A549 (cell line): ENCODE measurements at regions not wholly inside any gene's neighbourhood (a gene's known extent, or its start where the extent isn't known, plus 50 kb on each side); places are given as distances from the start of the nearest gene placed in this dataset.

ENCODE experiments used
- ATAC-seq, 2 experiments: fragments of 200-7000 bp in 1 of 2; fragments of >200 bp in 1 of 2; cut with Nextera tagmentation in 1 of 2; cut with Tn5 transposase in 1 of 2; 3 replicates each; pipeline versions ENCODE4 v1.8.0 to v1.9.1; 2018 to 2020; ENCODE audit warnings: mild to moderate bottlenecking in 1 of 2, moderate library complexity in 1 of 2
- CTCF ChIA-PET: fragments of 300-600 bp; sonication (Branson Sonifier 250); formaldehyde crosslinking; extraction: SDS; loops from one replicate; lab custom pipeline; 2021; ENCODE audit warnings: antibody characterized with exemption, inconsistent platforms; lab: Yijun Ruan, JAX
- POLR2A ChIA-PET: fragments of 350-600 bp; formaldehyde crosslinking; extraction: SDS; loops from one replicate; lab custom pipeline; 2021; ENCODE audit warnings: antibody characterized with exemption, inconsistent platforms; lab: Yijun Ruan, JAX
- DNase-seq, 2 experiments: peaks; one replicate each; pipeline versions ENCODE4 v3.0.0 to v3.0.0-alpha.2; 2011 to 2016; ENCODE audit warnings: low read depth in 1 of 2, low spot score in 1 of 2
- FAIRE-seq: peaks from 2 replicates; lab custom pipeline; 2011; peaks lifted over from hg19 to GRCh38; lab: Jason Lieb, UNC
- H3K27ac ChIP-seq, 2 experiments: fragments of >200 bp; sonication (Bioruptor Twin); formaldehyde crosslinking; 3 replicates each; pipeline ENCODE4 v1.5.1; 2016 to 2017
- H3K4me1 ChIP-seq: fragments of >200 bp; sonication (Bioruptor Twin); formaldehyde crosslinking; 3 replicates; pipeline ENCODE4 v1.6.1; 2016
- H3K4me2 ChIP-seq: fragments of >200 bp; sonication (Bioruptor Twin); formaldehyde crosslinking; 3 replicates; pipeline ENCODE4 v1.6.1; 2016
- H3K4me3 ChIP-seq: fragments of >200 bp; sonication (Bioruptor Twin); formaldehyde crosslinking; 3 replicates; pipeline ENCODE4 v1.5.1; 2016
- H3K9me3 ChIP-seq: fragments of >200 bp; sonication (Bioruptor Twin); formaldehyde crosslinking; 3 replicates; pipeline ENCODE4 v1.6.1; 2016
- BCL3 ChIP-seq: fragments of >200 bp; sonication (Bioruptor Twin); formaldehyde crosslinking; IDR thresholded peaks from 3 replicates; pipeline ENCODE4 v1.6.1; 2016
- BHLHE40 ChIP-seq: IDR thresholded peaks from 2 replicates; pipeline ENCODE4 v1.6.1; 2012; ENCODE audit warnings: low read depth, low read length, inconsistent platforms
- CBX2 ChIP-seq: fragments of 200-600 bp; sonication (generic); IDR thresholded peaks from 2 replicates; pipeline ENCODE4 v1.6.1; 2016; ENCODE audit warnings: low read depth, mild to moderate bottlenecking, borderline replicate concordance
- CTCF ChIP-seq: fragments of >200 bp; sonication (Bioruptor Twin); formaldehyde crosslinking; IDR thresholded peaks from 3 replicates; pipeline ENCODE4 v1.5.1; 2016
- EP300 ChIP-seq, 2 experiments: fragments of >200 bp; sonication (Bioruptor Twin); formaldehyde crosslinking; IDR thresholded peaks; 2 replicates in 1 of 2; 3 replicates in 1 of 2; pipeline ENCODE4 v1.6.1; 2016 to 2017
- FOSL2 ChIP-seq, 2 experiments: fragments of 450-650 bp in 1 of 2; fragments of >200 bp in 1 of 2; sonication (Bioruptor Twin) in 1 of 2; formaldehyde crosslinking; IDR thresholded peaks; 2 replicates each; pipeline versions ENCODE4 v1.5.0 to v1.6.1; 2016 to 2020; ENCODE audit warnings: mild to moderate bottlenecking in 1 of 2, moderate library complexity in 1 of 2
- FOXS1 ChIP-seq: fragments of 250-450 bp; sonication (Bioruptor Pico); IDR thresholded peaks from 2 replicates; pipeline ENCODE4 v1.5.0; 2020; ENCODE audit warnings: mild to moderate bottlenecking, moderate library complexity
- HES2 ChIP-seq: fragments of >200 bp; sonication (Bioruptor Twin); formaldehyde crosslinking; IDR thresholded peaks from 2 replicates; pipeline ENCODE4 v1.6.1; 2016
- HMGXB4 ChIP-seq: fragments of 250-450 bp; sonication (Bioruptor Pico); IDR thresholded peaks from 2 replicates; pipeline ENCODE4 v1.5.0; 2021; ENCODE audit warnings: mild to moderate bottlenecking, moderate library complexity, borderline replicate concordance
- HOXB13 ChIP-seq: fragments of 250-450 bp; sonication (Bioruptor Pico); IDR thresholded peaks from 2 replicates; pipeline ENCODE4 v1.5.0; 2020; ENCODE audit warnings: low read depth, mild to moderate bottlenecking, moderate library complexity
- JUNB ChIP-seq: fragments of >200 bp; sonication (Bioruptor Twin); formaldehyde crosslinking; IDR thresholded peaks from 2 replicates; pipeline ENCODE4 v1.6.1; 2016
- MAX ChIP-seq: IDR thresholded peaks from 2 replicates; pipeline ENCODE4 v1.6.1; 2012
- MAZ ChIP-seq: fragments of 150-350 bp; IDR thresholded peaks from 2 replicates; pipeline ENCODE4 v1.6.1; 2014; ENCODE audit warnings: antibody characterized with exemption, low read depth, low read length, borderline replicate concordance
- MYC ChIP-seq: IDR thresholded peaks from 2 replicates; pipeline ENCODE4 v1.6.1; 2012; ENCODE audit warnings: mild to moderate bottlenecking, inconsistent platforms, low read length, improper control_type of control experiment, borderline replicate concordance
- NFE2L2 ChIP-seq: fragments of 150-350 bp; conservative IDR thresholded peaks from 2 replicates; pipeline ENCODE4 v1.6.1; 2014; ENCODE audit warnings: low read length
- NPAS2 ChIP-seq: fragments of 250-450 bp; sonication (Bioruptor Pico); IDR thresholded peaks from 2 replicates; pipeline ENCODE4 v1.8.0; 2022; ENCODE audit warnings: mild to moderate bottlenecking, moderate library complexity, borderline replicate concordance
- RAD21 ChIP-seq, 2 experiments: fragments of >200 bp in 1 of 2; sonication (Bioruptor Twin) in 1 of 2; formaldehyde crosslinking in 1 of 2; IDR thresholded peaks in 1 of 2; conservative IDR thresholded peaks in 1 of 2; 2 replicates in 1 of 2; 3 replicates in 1 of 2; pipeline ENCODE4 v1.6.1; 2012 to 2018; ENCODE audit warnings: inconsistent platforms in 1 of 2
- RNF2 ChIP-seq: fragments of 200-600 bp; sonication (generic); IDR thresholded peaks from 2 replicates; pipeline ENCODE4 v1.6.1; 2016; ENCODE audit warnings: low read depth, mild to moderate bottlenecking, antibody characterized with exemption, moderate library complexity, borderline replicate concordance
- SMC3 ChIP-seq: fragments of >200 bp; sonication (Bioruptor Twin); formaldehyde crosslinking; IDR thresholded peaks from 3 replicates; pipeline ENCODE4 v1.6.1; 2018; ENCODE audit warnings: inconsistent platforms
- TFCP2L1 ChIP-seq: fragments of 250-450 bp; sonication (Bioruptor Pico); IDR thresholded peaks from 2 replicates; pipeline ENCODE4 v1.5.0; 2021; ENCODE audit warnings: mild to moderate bottlenecking
- ZNF302 ChIP-seq: fragments of 250-450 bp; sonication (Bioruptor Pico); IDR thresholded peaks from 2 replicates; pipeline ENCODE4 v1.9.0; 2021; ENCODE audit warnings: inconsistent platforms, mild to moderate bottlenecking, moderate library complexity
- ZSCAN20 ChIP-seq: fragments of 250-450 bp; sonication (Bioruptor Pico); IDR thresholded peaks from 2 replicates; pipeline ENCODE4 v1.8.0; 2022; ENCODE audit warnings: mild to moderate bottlenecking, moderate library complexity
- WGBS: methylation state at CpG from one replicate; pipeline ENCODE4 v1.1.6; 2017; ENCODE audit errors: missing lambda C conversion rate; 5-methylcytosine and 5-hydroxymethylcytosine counted together

- no peak overlapping the region for H3K27ac ChIP-seq
- ATAC-seq, result no peak
- POLR2A ChIA-PET, result no interaction called here
- TF ChIP-seq FOXS1 (CRISPR knock-in tag) (no peak), RNF2 (no peak), MAZ (no peak)
- TF ChIP-seq, all 56 proteins: peak for 0
- no peaks in the 10 kb centered on the region for H3K4me1 ChIP-seq
- peaks cover 33% of the 10 kb centered on the region for H3K9me3 ChIP-seq
- FAIRE-seq, result no peak
- H3K4me2 ChIP-seq, result no peak overlapping the region
- H3K4me3 ChIP-seq, result no peak overlapping the region
- DNase-seq, result no peak
- CTCF ChIA-PET, result interaction anchor here (0.8 to 1.3 kb wide), 6 partner anchors 9 to 779 kb away, joined by 3 to 5 read pairs (median 3); no protein-coding TSS in a partner anchor
- WGBS, result 20% methylated on average over 4 of the region's 4 CpGs
These were observed 142.4 kb downstream of the NDUFA10 start for GRCh38 chr2:239882781-239883180.

GRCh38 chr2:239882331-239882732 is 142.8 kb downstream of the NDUFA10 start:
- TF ChIP-seq CTCF (peak; percentile 39), MYC (no peak), SMC3 (peak; percentile 52), HOXB13 (CRISPR knock-in tag) (no peak), RAD21 (conservative IDR thresholded peaks at IDR 0.05 in 1 of 2, IDR thresholded peaks at IDR 0.05 in 1 of 2) (peak; percentile 38 to 50; a peak in 4 of 5 replicates)
- 21% methylated on average over 5 of the region's 5 CpGs for WGBS
- Histone ChIP-seq H3K27ac (no peak overlapping the region), H3K4me1 (no peaks in the 10 kb centered on the region), H3K4me3 (no peak overlapping the region), H3K9me3 (peaks cover 33% of the 10 kb centered on the region), H3K4me2 (no peak overlapping the region)
- ChIA-PET CTCF (interaction anchor here (0.8 to 1.3 kb wide), 6 partner anchors 9 to 779 kb away, joined by 3 to 5 read pairs (median 3); no protein-coding TSS in a partner anchor), POLR2A (no interaction called here)
- peak in 1 of 2 experiments; percentile 81; a peak in 3 of 6 replicates for ATAC-seq
- no peak for FAIRE-seq
- peak in 1 of 2 experiments; percentile 44 for DNase-seq

GRCh38 chr2:239881561-239882320 is 143.4 kb downstream of the NDUFA10 start:
- no peaks in the 10 kb centered on the region for H3K4me1 ChIP-seq
- no peak overlapping the region for H3K27ac ChIP-seq
- FAIRE-seq, result no peak
- H3K9me3 ChIP-seq, result peaks cover 30% of the 10 kb centered on the region
- TF ChIP-seq EP300 (IDR thresholded peaks at IDR 0.05) (no peak), NPAS2 (CRISPR knock-in tag) (no peak), ZNF302 (CRISPR knock-in tag) (no peak), NFE2L2 (no peak), FOSL2 (IDR thresholded peaks at IDR 0.05) (no peak), FOSL2 (CRISPR knock-in tag; IDR thresholded peaks at IDR 0.05) (no peak), BCL3 (no peak)
- ChIA-PET CTCF (interaction anchor here (1.0 to 1.3 kb wide), 5 partner anchors 10 to 778 kb away, joined by 3 to 5 read pairs (median 3); no protein-coding TSS in a partner anchor), POLR2A (no interaction called here)
- DNase-seq, result no peak
- no peak overlapping the region for H3K4me2 ChIP-seq
- H3K4me3 ChIP-seq, result no peak overlapping the region
- 66% methylated on average over 17 of the region's 17 CpGs for WGBS
- ATAC-seq, result peak in 1 of 2 experiments; percentile 35; a peak in 2 of 6 replicates

GRCh38 chr2:239881031-239881471 is 144.1 kb downstream of the NDUFA10 start:
- WGBS, result 61% methylated on average over 10 of the region's 10 CpGs
- no peaks in the 10 kb centered on the region for H3K4me1 ChIP-seq
- H3K4me2 ChIP-seq, result no peak overlapping the region
- ChIA-PET POLR2A (no interaction called here), CTCF (no interaction called here)
- no peak for TF ChIP-seq RAD21 (conservative IDR thresholded peaks at IDR 0.05 in 1 of 2, IDR thresholded peaks at IDR 0.05 in 1 of 2)
- no peak for TF ChIP-seq HES2
- TF ChIP-seq MAZ, result no peak
- no peak for TF ChIP-seq MAX
- no peak for TF ChIP-seq ZSCAN20
- no peak for TF ChIP-seq FOSL2 (IDR thresholded peaks at IDR 0.05)
- no peak for TF ChIP-seq FOSL2 (CRISPR knock-in tag; IDR thresholded peaks at IDR 0.05)
- no peak for TF ChIP-seq NPAS2 (CRISPR knock-in tag)
- no peak for TF ChIP-seq CBX2
- TF ChIP-seq HMGXB4 (CRISPR knock-in tag), result no peak
- no peak for TF ChIP-seq TFCP2L1
- TF ChIP-seq BHLHE40, result no peak
- no peak for TF ChIP-seq JUNB
- no peak for TF ChIP-seq EP300 (IDR thresholded peaks at IDR 0.05)
- H3K27ac ChIP-seq, result no peak overlapping the region
- no peak overlapping the region for H3K4me3 ChIP-seq
- H3K9me3 ChIP-seq, result peaks cover 27% of the 10 kb centered on the region
- ATAC-seq, result no peak
- DNase-seq, result no peak
- no peak for FAIRE-seq
